WTC11 (cell line): ENCODE measurements at regions not wholly inside any gene's neighbourhood (a gene's known extent, or its start where the extent isn't known, plus 50 kb on each side); places are given as distances from the start of the nearest gene placed in this dataset.
A peak's percentile ranks its signal among the peaks of the same experiment; 100 is the strongest.

Source experiments
- ATAC-seq: fragments of 200-7000 bp; cut with Tn5 transposase; 2 replicates; pipeline ENCODE4 v1.10.0; 2021; ENCODE audit warnings: mild to moderate bottlenecking, moderate library complexity
- CTCF ChIA-PET: fragments of 300-600 bp; sonication (Branson Sonifier 250); formaldehyde crosslinking; loops from one replicate; lab custom pipeline; 2021; ENCODE audit warnings: antibody characterized with exemption; lab: Charles Lee
- POLR2A ChIA-PET: fragments of 350-600 bp; sonication (Branson Sonifier 250); formaldehyde crosslinking; loops from one replicate; lab custom pipeline; 2021; ENCODE audit warnings: antibody characterized with exemption; lab: Charles Lee
- DNase-seq: peaks from one replicate; pipeline ENCODE4 v3.0.0; 2021; ENCODE audit warnings: low spot score
- H3K27ac Mint-ChIP-seq: 2 replicates; pipeline ENCODE4 v1.8.0; 2021; ENCODE audit warnings: mixed read lengths
- H3K27me3 Mint-ChIP-seq: 2 replicates; pipeline ENCODE4 v1.8.0; 2021; ENCODE audit warnings: low read depth, mild to moderate bottlenecking, moderate library complexity, mixed read lengths
- H3K36me3 Mint-ChIP-seq: 2 replicates; pipeline ENCODE4 v1.8.0; 2021; ENCODE audit warnings: mixed read lengths
- H3K4me1 Mint-ChIP-seq: 2 replicates; pipeline ENCODE4 v1.8.0; 2022; ENCODE audit warnings: mixed read lengths
- H3K4me3 Mint-ChIP-seq: 2 replicates; pipeline ENCODE4 v1.8.0; 2021; ENCODE audit warnings: mild to moderate bottlenecking, moderate library complexity, mixed read lengths
- H3K9me3 Mint-ChIP-seq: 2 replicates; pipeline ENCODE4 v1.8.0; 2021; ENCODE audit warnings: mixed read lengths
- GABPB1 ChIP-seq: sonication (generic); formaldehyde crosslinking; IDR thresholded peaks from 2 replicates; pipeline ENCODE4 v1.8.1; 2023; ENCODE audit warnings: mild to moderate bottlenecking, missing genetic modification reagents
- GRHL2 ChIP-seq: fragments of 250-450 bp; sonication (Bioruptor Pico); IDR thresholded peaks from 2 replicates; pipeline ENCODE4 v1.8.0; 2022; ENCODE audit warnings: mild to moderate bottlenecking, moderate library complexity; ENCODE audit not compliant: insufficient replicate concordance, severe bottlenecking
- IRF2 ChIP-seq: sonication (generic); formaldehyde crosslinking; IDR thresholded peaks from 2 replicates; pipeline ENCODE4 v1.8.0; 2022; ENCODE audit warnings: low read depth, missing genetic modification reagents, borderline replicate concordance
- MXD4 ChIP-seq: fragments of 250-450 bp; sonication (Bioruptor Pico); IDR thresholded peaks from 2 replicates; pipeline ENCODE4 v1.8.0; 2021; ENCODE audit warnings: mild to moderate bottlenecking, moderate library complexity, borderline replicate concordance
- MYBL2 ChIP-seq: sonication (generic); formaldehyde crosslinking; IDR thresholded peaks from 2 replicates; pipeline ENCODE4 v1.8.1; 2023; ENCODE audit warnings: mild to moderate bottlenecking, moderate library complexity, missing genetic modification reagents
- NFATC4 ChIP-seq: fragments of 250-450 bp; sonication (Bioruptor Pico); IDR thresholded peaks from 2 replicates; pipeline ENCODE4 v1.9.0; 2021; ENCODE audit warnings: mild to moderate bottlenecking
- NR1H2 ChIP-seq: sonication (generic); formaldehyde crosslinking; IDR thresholded peaks from 2 replicates; pipeline ENCODE4 v1.9.0; 2021; ENCODE audit warnings: mild to moderate bottlenecking, moderate library complexity, missing genetic modification reagents
- PRRX2 ChIP-seq: fragments of 250-450 bp; sonication (Bioruptor Pico); IDR thresholded peaks from 2 replicates; pipeline ENCODE4 v1.8.0; 2021; ENCODE audit warnings: mild to moderate bottlenecking
- RELA ChIP-seq: sonication (generic); formaldehyde crosslinking; IDR thresholded peaks from 2 replicates; pipeline ENCODE4 v1.8.1; 2022; ENCODE audit warnings: missing genetic modification reagents, mild to moderate bottlenecking, borderline replicate concordance
- SP1 ChIP-seq: sonication (generic); formaldehyde crosslinking; conservative IDR thresholded peaks from 2 replicates; pipeline ENCODE4 v1.8.1; 2022; ENCODE audit warnings: missing genetic modification reagents
- STAT6 ChIP-seq: sonication (generic); formaldehyde crosslinking; conservative IDR thresholded peaks from 2 replicates; pipeline ENCODE4 v1.8.1; 2023; ENCODE audit warnings: mild to moderate bottlenecking, low read depth, missing genetic modification reagents, moderate library complexity
- TF ChIP-seq, protein P1 (sequence below): fragments of 250-450 bp; sonication (Bioruptor Pico); IDR thresholded peaks from 2 replicates; pipeline ENCODE4 v1.9.0; 2021; ENCODE audit warnings: moderate library complexity, mild to moderate bottlenecking, inconsistent platforms, borderline replicate concordance
- TF ChIP-seq, protein P2 (sequence below): fragments of 250-450 bp; sonication (Bioruptor Pico); IDR thresholded peaks from 2 replicates; pipeline ENCODE4 v1.9.0; 2021; ENCODE audit warnings: mild to moderate bottlenecking
- TF ChIP-seq, protein P3 (sequence below): sonication (generic); formaldehyde crosslinking; IDR thresholded peaks from 2 replicates; pipeline ENCODE4 v1.8.0; 2022; ENCODE audit warnings: mild to moderate bottlenecking, missing genetic modification reagents
- TF ChIP-seq, protein P4 (sequence below): sonication (generic); formaldehyde crosslinking; IDR thresholded peaks from 2 replicates; pipeline ENCODE4 v1.8.1; 2022; ENCODE audit warnings: low read depth, mild to moderate bottlenecking, moderate library complexity, missing genetic modification reagents, borderline replicate concordance

GRCh38 chr9:129322641-129323375, 144.7 kb upstream of the IER5L start:
- no peak for TF ChIP-seq IRF2 (CRISPR knock-in tag)
- TF ChIP-seq NFATC4 (CRISPR knock-in tag): no peak
- no peak for TF ChIP-seq GABPB1 (CRISPR knock-in tag)
- ATAC-seq: no peak
- no peak overlapping the region for H3K4me3 Mint-ChIP-seq
- no peak for DNase-seq
- H3K4me1 Mint-ChIP-seq: peaks cover 25% of the 10 kb centered on the region
- CTCF ChIA-PET: interaction anchor here (0.6 to 1.6 kb wide), 6 partner anchors 8 to 930 kb away, joined by 3 to 7 read pairs (median 4); no protein-coding TSS in a partner anchor
- no peak overlapping the region for H3K27ac Mint-ChIP-seq
- H3K27me3 Mint-ChIP-seq: no peaks in the 10 kb centered on the region
- POLR2A ChIA-PET: no interaction called here
- H3K9me3 Mint-ChIP-seq: no peaks in the 10 kb centered on the region
- H3K36me3 Mint-ChIP-seq: no peaks in the 10 kb centered on the region

DNA sequence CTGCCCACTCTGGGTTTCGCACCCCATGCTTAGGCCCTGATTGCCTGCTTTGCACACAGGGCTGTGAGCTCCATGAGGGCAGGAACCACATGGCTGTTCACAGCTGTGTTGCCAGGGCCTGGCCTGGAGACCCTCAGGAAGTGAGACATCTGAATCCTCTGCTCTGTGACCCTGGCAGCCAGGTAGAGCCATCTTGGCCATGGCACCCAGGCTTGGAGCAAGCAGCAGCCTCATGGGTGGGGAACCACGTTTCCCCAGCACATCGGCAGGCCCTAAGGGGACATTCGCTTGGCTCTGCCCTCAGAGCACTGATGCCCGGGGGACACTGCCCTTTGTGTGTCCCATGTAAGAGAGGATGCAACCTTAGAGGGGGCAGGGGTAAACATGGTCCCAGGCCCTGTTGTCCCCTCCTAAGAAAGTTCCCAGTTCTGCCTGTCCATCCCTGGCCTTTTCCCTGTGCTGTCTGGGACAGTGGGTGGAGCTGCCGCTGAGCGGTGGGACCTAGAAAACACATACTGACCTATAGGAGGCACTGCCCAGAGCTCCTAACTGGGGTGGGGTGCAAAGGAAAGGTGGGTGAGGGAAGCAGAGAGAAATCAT, 144.1 kb upstream of the IER5L start:
- H3K4me1 Mint-ChIP-seq: peaks cover 22% of the 10 kb centered on the region
- H3K27me3 Mint-ChIP-seq: no peaks in the 10 kb centered on the region
- CTCF ChIA-PET: interaction anchor here (1.0 to 1.6 kb wide), 5 partner anchors 9 to 139 kb away, joined by 3 to 7 read pairs (median 4); no protein-coding TSS in a partner anchor
- DNase-seq (no peak), ATAC-seq (no peak)
- POLR2A ChIA-PET: no interaction called here
- no peak overlapping the region for H3K27ac Mint-ChIP-seq
- H3K4me3 Mint-ChIP-seq: no peak overlapping the region
- no peaks in the 10 kb centered on the region for H3K36me3 Mint-ChIP-seq
- H3K9me3 Mint-ChIP-seq: no peaks in the 10 kb centered on the region
- TF ChIP-seq, protein P1, sequence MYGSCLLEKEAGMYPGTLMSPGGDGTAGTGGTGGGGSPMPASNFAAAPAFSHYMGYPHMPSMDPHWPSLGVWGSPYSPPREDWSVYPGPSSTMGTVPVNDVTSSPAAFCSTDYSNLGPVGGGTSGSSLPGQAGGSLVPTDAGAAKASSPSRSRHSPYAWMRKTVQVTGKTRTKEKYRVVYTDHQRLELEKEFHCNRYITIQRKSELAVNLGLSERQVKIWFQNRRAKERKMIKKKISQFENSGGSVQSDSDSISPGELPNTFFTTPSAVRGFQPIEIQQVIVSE (CRISPR knock-in tag): no peak

- no peaks in the 10 kb centered on the region for H3K9me3 Mint-ChIP-seq
- H3K4me3 Mint-ChIP-seq: peak overlapping the region; percentile 18; the same call in 1 of the 2 replicates
- H3K36me3 Mint-ChIP-seq: no peaks in the 10 kb centered on the region
- H3K27ac Mint-ChIP-seq: no peak overlapping the region
- ChIA-PET CTCF (interaction anchor here (1.0 to 2.7 kb wide), 9 partner anchors 13 to 290 kb away, joined by 3 to 10 read pairs (median 4); no protein-coding TSS in a partner anchor), POLR2A (interaction anchor here (1.2 kb wide), 1 partner anchor 39 kb away, joined by 3 read pairs; no protein-coding TSS in a partner anchor)
- H3K27me3 Mint-ChIP-seq: no peaks in the 10 kb centered on the region
- H3K4me1 Mint-ChIP-seq: peaks cover 22% of the 10 kb centered on the region
- TF ChIP-seq, protein P2, sequence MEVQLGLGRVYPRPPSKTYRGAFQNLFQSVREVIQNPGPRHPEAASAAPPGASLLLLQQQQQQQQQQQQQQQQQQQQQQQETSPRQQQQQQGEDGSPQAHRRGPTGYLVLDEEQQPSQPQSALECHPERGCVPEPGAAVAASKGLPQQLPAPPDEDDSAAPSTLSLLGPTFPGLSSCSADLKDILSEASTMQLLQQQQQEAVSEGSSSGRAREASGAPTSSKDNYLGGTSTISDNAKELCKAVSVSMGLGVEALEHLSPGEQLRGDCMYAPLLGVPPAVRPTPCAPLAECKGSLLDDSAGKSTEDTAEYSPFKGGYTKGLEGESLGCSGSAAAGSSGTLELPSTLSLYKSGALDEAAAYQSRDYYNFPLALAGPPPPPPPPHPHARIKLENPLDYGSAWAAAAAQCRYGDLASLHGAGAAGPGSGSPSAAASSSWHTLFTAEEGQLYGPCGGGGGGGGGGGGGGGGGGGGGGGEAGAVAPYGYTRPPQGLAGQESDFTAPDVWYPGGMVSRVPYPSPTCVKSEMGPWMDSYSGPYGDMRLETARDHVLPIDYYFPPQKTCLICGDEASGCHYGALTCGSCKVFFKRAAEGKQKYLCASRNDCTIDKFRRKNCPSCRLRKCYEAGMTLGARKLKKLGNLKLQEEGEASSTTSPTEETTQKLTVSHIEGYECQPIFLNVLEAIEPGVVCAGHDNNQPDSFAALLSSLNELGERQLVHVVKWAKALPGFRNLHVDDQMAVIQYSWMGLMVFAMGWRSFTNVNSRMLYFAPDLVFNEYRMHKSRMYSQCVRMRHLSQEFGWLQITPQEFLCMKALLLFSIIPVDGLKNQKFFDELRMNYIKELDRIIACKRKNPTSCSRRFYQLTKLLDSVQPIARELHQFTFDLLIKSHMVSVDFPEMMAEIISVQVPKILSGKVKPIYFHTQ (CRISPR knock-in tag): no peak
- 0 out of 2 replicates have a peak, but pooled peaks have one; percentile 43 for TF ChIP-seq PRRX2 (CRISPR knock-in tag)
- no peak for TF ChIP-seq MYBL2 (CRISPR knock-in tag)
- DNase-seq: peak; percentile 9
- no peak for ATAC-seq
These were observed 143.4 kb upstream of the IER5L start for GRCh38 chr9:129321286-129322021.

- no peaks in the 10 kb centered on the region for H3K9me3 Mint-ChIP-seq
- DNase-seq (peak; percentile 44), ATAC-seq (peak; percentile 33)
- H3K4me3 Mint-ChIP-seq: peak overlapping the region; percentile 50
- H3K36me3 Mint-ChIP-seq: no peaks in the 10 kb centered on the region
- H3K27ac Mint-ChIP-seq: no peak overlapping the region
- no peaks in the 10 kb centered on the region for H3K27me3 Mint-ChIP-seq
- ChIA-PET CTCF (interaction anchor here (0.9 to 2.7 kb wide), 11 partner anchors 14 to 304 kb away, joined by 3 to 10 read pairs (median 3); no protein-coding TSS in a partner anchor), POLR2A (interaction anchor here (0.5 to 1.2 kb wide), 3 partner anchors 15 to 112 kb away, joined by 3 to 6 read pairs (median 3); no protein-coding TSS in a partner anchor)
- peaks cover 22% of the 10 kb centered on the region for H3K4me1 Mint-ChIP-seq
- TF ChIP-seq MXD4 (CRISPR knock-in tag) (no peak), NR1H2 (CRISPR knock-in tag) (no peak), STAT6 (CRISPR knock-in tag) (no peak), SP1 (CRISPR knock-in tag) (0 out of 2 replicates have a peak, but pooled peaks have one; percentile 25), GRHL2 (CRISPR knock-in tag) (no peak), RELA (CRISPR knock-in tag) (no peak), NFATC4 (CRISPR knock-in tag) (no peak)
- TF ChIP-seq, protein P3, sequence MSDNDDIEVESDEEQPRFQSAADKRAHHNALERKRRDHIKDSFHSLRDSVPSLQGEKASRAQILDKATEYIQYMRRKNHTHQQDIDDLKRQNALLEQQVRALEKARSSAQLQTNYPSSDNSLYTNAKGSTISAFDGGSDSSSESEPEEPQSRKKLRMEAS (CRISPR knock-in tag): peak; percentile 51
- TF ChIP-seq, protein P4, sequence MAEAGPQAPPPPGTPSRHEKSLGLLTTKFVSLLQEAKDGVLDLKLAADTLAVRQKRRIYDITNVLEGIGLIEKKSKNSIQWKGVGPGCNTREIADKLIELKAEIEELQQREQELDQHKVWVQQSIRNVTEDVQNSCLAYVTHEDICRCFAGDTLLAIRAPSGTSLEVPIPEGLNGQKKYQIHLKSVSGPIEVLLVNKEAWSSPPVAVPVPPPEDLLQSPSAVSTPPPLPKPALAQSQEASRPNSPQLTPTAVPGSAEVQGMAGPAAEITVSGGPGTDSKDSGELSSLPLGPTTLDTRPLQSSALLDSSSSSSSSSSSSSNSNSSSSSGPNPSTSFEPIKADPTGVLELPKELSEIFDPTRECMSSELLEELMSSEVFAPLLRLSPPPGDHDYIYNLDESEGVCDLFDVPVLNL (CRISPR knock-in tag): no peak
These were observed 142.7 kb upstream of the IER5L start for GRCh38 chr9:129320575-129321285.
